ENCODE measurements at regions not wholly inside any gene's neighbourhood (a gene's known extent, or its start where the extent isn't known, plus 50 kb on each side); places are given as distances from the start of the nearest gene placed in this dataset.

DNA sequence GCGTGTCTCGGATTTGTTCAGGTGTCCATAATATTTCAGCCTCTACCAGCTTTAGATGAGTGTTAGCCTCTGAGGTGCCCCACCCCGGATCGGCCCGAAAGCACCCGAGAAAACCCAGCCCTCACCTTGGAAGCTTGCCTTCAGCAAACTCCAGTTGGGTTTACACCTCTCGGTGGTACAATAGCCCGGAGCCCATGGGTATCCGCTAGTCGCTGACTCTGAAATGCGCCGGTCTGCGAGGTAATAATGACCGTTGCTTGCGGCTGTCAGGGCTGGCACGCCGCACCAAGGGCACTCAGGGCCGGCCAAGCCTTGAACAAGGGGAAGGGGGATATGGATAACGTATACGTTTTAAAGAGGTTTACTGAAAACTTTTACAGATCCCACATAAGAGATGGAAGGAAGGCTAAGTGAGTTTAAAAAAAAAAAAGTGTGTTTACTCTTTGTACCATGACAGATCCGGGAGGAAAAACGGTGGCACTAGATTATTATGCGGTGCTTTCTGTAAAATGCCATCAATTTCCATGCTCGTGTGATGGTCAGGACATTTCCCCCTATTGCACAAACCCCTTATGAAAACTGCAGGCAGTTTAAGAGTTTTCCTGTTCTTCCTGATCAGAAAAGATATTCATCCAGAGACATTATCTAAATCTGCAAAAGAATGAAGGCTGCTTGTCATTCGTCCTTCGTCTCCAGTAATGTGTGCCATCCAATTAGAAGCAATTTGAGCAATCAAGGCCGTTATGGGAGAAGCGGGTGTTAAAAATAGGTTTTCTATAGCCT is 124.2 kb downstream of the TMEM161B start:
- Histone ChIP-seq H4K8ac (ENCODE audit: low read depth, low read length) (no peak overlapping the region), H3K4ac (ENCODE audit: low read depth, low read length) (no peak overlapping the region), H2AK5ac (ENCODE audit: low read length) (no peak overlapping the region), H2BK12ac (ENCODE audit: low read length) (no peak overlapping the region), H3K14ac (ENCODE audit: low read length) (no peak overlapping the region), H4K12ac (ENCODE audit: low read depth, low read length) (no peak overlapping the region), H3K4me3 (ENCODE audit: low read depth, low read length) (no peak overlapping the region), H3K9me3 (ENCODE audit: insufficient read depth, low read depth, low read length) (no peaks in the 10 kb centered on the region), H3K36me3 (ENCODE audit: control insufficient read depth in 1 of 2, insufficient read depth in 2 of 2, low read length in 2 of 2) (no peaks in the 10 kb centered on the region), H3K4me1 (ENCODE audit: control insufficient read depth in 1 of 2, insufficient read depth in 2 of 2, low read length in 2 of 2) (peaks cover 16 to 17% of the 10 kb centered on the region in 2 experiments), H3K4me2 (ENCODE audit: low read length) (no peak overlapping the region), H3K79me2 (ENCODE audit: control insufficient read depth, insufficient read depth, low read length, poor library complexity) (no peaks in the 10 kb centered on the region), H3K79me1 (ENCODE audit: low read length) (peaks cover 2% of the 10 kb centered on the region), H2BK5ac (ENCODE audit: low read depth, low read length, poor library complexity) (no peak overlapping the region), H3K23ac (ENCODE audit: low read length) (no peak overlapping the region), H2AFZ (ENCODE audit: insufficient read depth, low read length, poor library complexity) (no peak overlapping the region), H3K27me3 (ENCODE audit: insufficient read depth, low read length) (peaks cover 26% of the 10 kb centered on the region), H2BK120ac (ENCODE audit: insufficient read depth, low read length, poor library complexity) (no peak overlapping the region), H3K27ac (ENCODE audit: low read depth, low read length) (no peak overlapping the region), H4K91ac (ENCODE audit: low read depth, low read length) (no peak overlapping the region), H3K9ac (ENCODE audit: low read length) (no peak overlapping the region), H3K18ac (ENCODE audit: low read length) (no peak overlapping the region)
- no CpG with 5 or more reads among the region's 28 CpGs for WGBS (ENCODE audit: extremely low coverage, insufficient coverage, insufficient read length)
- DNase-seq = peak in 1 of 2 donors; percentile 19

DNA sequence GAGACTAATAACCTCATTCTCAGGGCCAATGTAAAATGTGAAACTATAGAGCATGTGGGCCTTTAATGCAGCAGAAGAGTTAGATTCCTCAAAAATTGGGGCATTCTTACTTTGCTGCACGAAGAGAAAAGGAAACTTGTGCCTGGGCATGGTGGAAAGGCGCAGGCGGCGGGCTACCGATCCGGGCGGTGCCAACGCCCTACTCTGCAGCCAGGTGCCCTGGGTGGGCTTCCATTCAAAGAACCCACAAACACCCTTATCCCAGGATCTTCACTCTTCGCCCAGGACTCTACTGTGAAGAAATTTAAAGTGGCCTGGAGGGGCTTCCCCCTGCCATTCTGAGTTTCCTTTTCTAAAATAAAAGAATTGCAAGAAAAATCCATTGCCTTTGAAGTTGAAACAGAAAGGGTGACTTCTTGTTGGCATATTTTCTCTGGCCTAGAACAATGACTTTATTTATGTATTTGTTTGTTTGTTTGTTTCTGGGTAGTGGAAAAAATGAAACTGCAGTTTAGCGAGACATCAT is 124.9 kb downstream of the TMEM161B start:
- Histone ChIP-seq H2AFZ (ENCODE audit: insufficient read depth, low read length, poor library complexity) (no peak overlapping the region), H3K36me3 (ENCODE audit: control insufficient read depth in 1 of 2, insufficient read depth in 2 of 2, low read length in 2 of 2) (no peaks in the 10 kb centered on the region), H2AK5ac (ENCODE audit: low read length) (no peak overlapping the region), H4K12ac (ENCODE audit: low read depth, low read length) (no peak overlapping the region), H3K9ac (ENCODE audit: low read length) (no peak overlapping the region), H3K4me1 (ENCODE audit: control insufficient read depth in 1 of 2, insufficient read depth in 2 of 2, low read length in 2 of 2) (peaks cover 16 to 17% of the 10 kb centered on the region in 2 experiments), H2BK12ac (ENCODE audit: low read length) (no peak overlapping the region), H3K4me3 (ENCODE audit: low read depth, low read length) (no peak overlapping the region), H3K4me2 (ENCODE audit: low read length) (no peak overlapping the region), H2BK5ac (ENCODE audit: low read depth, low read length, poor library complexity) (no peak overlapping the region), H2BK120ac (ENCODE audit: insufficient read depth, low read length, poor library complexity) (no peak overlapping the region), H3K14ac (ENCODE audit: low read length) (no peak overlapping the region), H3K4ac (ENCODE audit: low read depth, low read length) (no peak overlapping the region), H4K8ac (ENCODE audit: low read depth, low read length) (no peak overlapping the region), H3K79me1 (ENCODE audit: low read length) (peaks cover 2% of the 10 kb centered on the region), H3K23ac (ENCODE audit: low read length) (no peak overlapping the region), H3K27ac (ENCODE audit: low read depth, low read length) (no peak overlapping the region), H4K91ac (ENCODE audit: low read depth, low read length) (no peak overlapping the region), H3K18ac (ENCODE audit: low read length) (no peak overlapping the region), H3K79me2 (ENCODE audit: control insufficient read depth, insufficient read depth, low read length, poor library complexity) (no peaks in the 10 kb centered on the region), H3K9me3 (ENCODE audit: insufficient read depth, low read depth, low read length) (no peaks in the 10 kb centered on the region), H3K27me3 (ENCODE audit: insufficient read depth, low read length) (peaks cover 26% of the 10 kb centered on the region)
- DNase-seq = no peak
- WGBS (ENCODE audit: extremely low coverage, insufficient coverage, insufficient read length) = no CpG with 5 or more reads among the region's 10 CpGs

DNA sequence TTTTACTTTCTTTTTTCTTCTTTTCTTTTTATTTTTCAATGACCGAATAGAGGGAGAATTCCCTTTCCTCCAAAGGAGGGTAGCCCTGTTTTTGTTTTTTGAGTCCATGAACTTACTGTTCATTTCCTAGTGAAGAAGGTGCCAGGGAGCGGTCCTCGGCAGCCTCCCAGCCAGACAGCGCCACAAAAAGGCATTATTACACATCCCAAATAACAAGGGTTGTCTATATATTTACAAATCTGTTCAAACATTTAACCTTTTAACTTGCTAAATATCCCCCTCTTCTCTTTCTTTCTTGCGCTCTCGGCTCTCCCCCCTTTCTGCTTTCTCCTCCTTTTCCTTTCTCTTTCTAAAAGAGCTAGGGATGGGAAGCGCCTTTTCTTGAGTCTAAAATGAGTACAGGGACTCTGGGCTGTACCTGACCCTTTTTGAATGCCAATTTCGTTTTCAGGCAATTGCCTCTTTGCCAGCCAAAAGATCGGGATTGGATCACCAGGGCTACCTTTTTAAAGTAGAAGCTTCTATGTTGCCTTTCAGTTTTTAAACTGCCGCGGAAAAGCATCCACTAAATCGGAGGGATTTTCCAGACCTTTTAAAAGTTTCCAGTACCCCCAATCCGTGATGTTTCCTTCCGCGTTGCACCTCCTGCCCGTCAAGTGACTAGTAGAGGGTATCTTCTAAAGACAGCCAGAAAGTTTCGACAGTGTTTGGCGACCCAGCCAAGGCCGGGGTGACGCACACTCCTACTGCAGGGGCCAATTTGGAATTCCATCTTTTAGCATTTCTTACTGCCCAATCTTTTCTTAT is 125.6 kb downstream of the TMEM161B start:
- H3K79me2 ChIP-seq (ENCODE audit: control insufficient read depth, insufficient read depth, low read length, poor library complexity) = no peaks in the 10 kb centered on the region
- no peaks in the 10 kb centered on the region for H3K9me3 ChIP-seq (ENCODE audit: insufficient read depth, low read depth, low read length)
- H2BK5ac ChIP-seq (ENCODE audit: low read depth, low read length, poor library complexity) = no peak overlapping the region
- no peaks in the 10 kb centered on the region for H3K36me3 ChIP-seq (ENCODE audit: control insufficient read depth in 1 of 2, insufficient read depth in 2 of 2, low read length in 2 of 2)
- H4K8ac ChIP-seq (ENCODE audit: low read depth, low read length) = no peak overlapping the region
- H3K27me3 ChIP-seq (ENCODE audit: insufficient read depth, low read length) = peaks cover 26% of the 10 kb centered on the region
- H3K79me1 ChIP-seq (ENCODE audit: low read length) = peaks cover 2% of the 10 kb centered on the region
- H2AFZ ChIP-seq (ENCODE audit: insufficient read depth, low read length, poor library complexity) = no peak overlapping the region
- no peak overlapping the region for H3K27ac ChIP-seq (ENCODE audit: low read depth, low read length)
- H3K4me3 ChIP-seq (ENCODE audit: low read depth, low read length) = no peak overlapping the region
- no peak overlapping the region for H3K4ac ChIP-seq (ENCODE audit: low read depth, low read length)
- H3K4me2 ChIP-seq (ENCODE audit: low read length) = no peak overlapping the region
- DNase-seq = no peak
- H2BK12ac ChIP-seq (ENCODE audit: low read length) = no peak overlapping the region
- no peak overlapping the region for H3K18ac ChIP-seq (ENCODE audit: low read length)
- H2BK120ac ChIP-seq (ENCODE audit: insufficient read depth, low read length, poor library complexity) = no peak overlapping the region
- peaks cover 16 to 17% of the 10 kb centered on the region in 2 experiments for H3K4me1 ChIP-seq (ENCODE audit: control insufficient read depth in 1 of 2, insufficient read depth in 2 of 2, low read length in 2 of 2)
- no peak overlapping the region for H3K14ac ChIP-seq (ENCODE audit: low read length)
- no peak overlapping the region for H4K91ac ChIP-seq (ENCODE audit: low read depth, low read length)
- no peak overlapping the region for H4K12ac ChIP-seq (ENCODE audit: low read depth, low read length)
- H2AK5ac ChIP-seq (ENCODE audit: low read length) = no peak overlapping the region
- H3K23ac ChIP-seq (ENCODE audit: low read length) = no peak overlapping the region
- no CpG with 5 or more reads among the region's 20 CpGs for whole genome bisulfite sequencing (ENCODE audit: extremely low coverage, insufficient coverage, insufficient read length)
- no peak overlapping the region for H3K9ac ChIP-seq (ENCODE audit: low read length)

DNA sequence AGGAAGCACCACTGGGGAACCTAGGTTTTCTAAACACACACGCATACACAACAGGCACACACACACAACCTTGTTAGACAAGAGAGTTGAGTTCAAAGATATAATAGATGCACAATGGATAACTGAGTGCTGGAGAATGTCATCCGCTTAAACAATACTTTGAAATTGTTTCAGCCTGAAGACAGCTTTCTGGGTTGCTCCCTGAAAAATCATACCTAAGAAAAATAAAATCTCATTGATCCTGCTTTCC is 126.1 kb downstream of the TMEM161B start:
- WGBS (ENCODE audit: extremely low coverage, insufficient coverage, insufficient read length) = no CpG with 5 or more reads among the region's 2 CpGs
- Histone ChIP-seq H4K8ac (ENCODE audit: low read depth, low read length) (no peak overlapping the region), H4K91ac (ENCODE audit: low read depth, low read length) (no peak overlapping the region), H3K4me3 (ENCODE audit: low read depth, low read length) (no peak overlapping the region), H3K14ac (ENCODE audit: low read length) (no peak overlapping the region), H2BK120ac (ENCODE audit: insufficient read depth, low read length, poor library complexity) (no peak overlapping the region), H3K27ac (ENCODE audit: low read depth, low read length) (no peak overlapping the region), H2AFZ (ENCODE audit: insufficient read depth, low read length, poor library complexity) (no peak overlapping the region), H3K79me1 (ENCODE audit: low read length) (peaks cover 2% of the 10 kb centered on the region), H2AK5ac (ENCODE audit: low read length) (no peak overlapping the region), H3K36me3 (ENCODE audit: control insufficient read depth in 1 of 2, insufficient read depth in 2 of 2, low read length in 2 of 2) (no peaks in the 10 kb centered on the region), H2BK12ac (ENCODE audit: low read length) (no peak overlapping the region), H3K9ac (ENCODE audit: low read length) (no peak overlapping the region), H3K4me1 (ENCODE audit: control insufficient read depth in 1 of 2, insufficient read depth in 2 of 2, low read length in 2 of 2) (peaks cover 16 to 17% of the 10 kb centered on the region in 2 experiments), H4K12ac (ENCODE audit: low read depth, low read length) (no peak overlapping the region), H3K18ac (ENCODE audit: low read length) (no peak overlapping the region), H3K27me3 (ENCODE audit: insufficient read depth, low read length) (peaks cover 26% of the 10 kb centered on the region), H2BK5ac (ENCODE audit: low read depth, low read length, poor library complexity) (no peak overlapping the region), H3K23ac (ENCODE audit: low read length) (no peak overlapping the region), H3K4me2 (ENCODE audit: low read length) (peak overlapping the region; percentile 45), H3K9me3 (ENCODE audit: insufficient read depth, low read depth, low read length) (no peaks in the 10 kb centered on the region), H3K79me2 (ENCODE audit: control insufficient read depth, insufficient read depth, low read length, poor library complexity) (no peaks in the 10 kb centered on the region), H3K4ac (ENCODE audit: low read depth, low read length) (no peak overlapping the region)
- DNase-seq = no peak

All from trophoblast cell (in vitro differentiated cells and primary cell).